AG09319 (cell line): ENCODE measurements at regions not wholly inside any gene's neighbourhood (a gene's known extent, or its start where the extent isn't known, plus 50 kb on each side); places are given as distances from the start of the nearest gene placed in this dataset.

ENCODE experiments used
- DNase-seq: peaks from one replicate; pipeline ENCODE4 v3.0.0-alpha.2; 2010; ENCODE audit warnings: low read depth; ENCODE audit errors: extremely low read depth
- CTCF ChIP-seq: IDR thresholded peaks from 2 replicates; pipeline ENCODE4 v1.5.1; 2011; ENCODE audit warnings: low read depth, mild to moderate bottlenecking, inconsistent platforms, low read length, moderate library complexity

GRCh38 chr6:10303608-10304506, 111.0 kb downstream of the TFAP2A start:
- no peak for TF ChIP-seq CTCF
- DNase-seq: no peak

DNA sequence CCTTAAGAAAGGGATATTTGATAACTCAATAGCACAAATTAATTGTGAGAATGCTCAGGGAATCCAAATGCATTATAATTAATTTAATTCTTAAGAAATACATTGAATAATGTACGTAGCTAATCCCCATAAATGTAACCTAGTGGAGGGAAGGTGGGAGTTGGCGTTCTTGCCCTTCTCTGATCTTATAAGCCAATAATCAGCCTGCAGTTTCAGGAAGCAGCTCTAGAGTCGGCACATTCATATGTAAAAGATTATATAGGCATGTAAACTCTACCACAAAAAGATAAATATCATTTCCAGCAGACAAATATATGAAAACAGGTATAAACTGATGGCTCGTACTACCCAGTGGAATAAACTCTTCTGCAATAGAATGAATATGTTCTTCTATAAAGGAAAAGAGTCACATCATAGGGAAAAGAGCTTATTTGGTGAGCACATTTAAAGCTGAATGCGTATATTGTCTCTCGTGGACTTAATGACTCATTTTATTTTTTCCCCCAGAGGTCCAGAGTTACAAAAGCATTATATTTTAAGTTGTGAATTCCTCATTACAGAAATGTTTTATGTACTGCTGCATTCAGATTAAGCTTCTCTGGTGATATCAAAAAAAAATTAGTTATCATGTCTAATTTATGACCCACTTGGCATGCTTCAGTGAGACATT, 112.2 kb downstream of the TFAP2A start:
- no peak for DNase-seq
- no peak for TF ChIP-seq CTCF

DNA sequence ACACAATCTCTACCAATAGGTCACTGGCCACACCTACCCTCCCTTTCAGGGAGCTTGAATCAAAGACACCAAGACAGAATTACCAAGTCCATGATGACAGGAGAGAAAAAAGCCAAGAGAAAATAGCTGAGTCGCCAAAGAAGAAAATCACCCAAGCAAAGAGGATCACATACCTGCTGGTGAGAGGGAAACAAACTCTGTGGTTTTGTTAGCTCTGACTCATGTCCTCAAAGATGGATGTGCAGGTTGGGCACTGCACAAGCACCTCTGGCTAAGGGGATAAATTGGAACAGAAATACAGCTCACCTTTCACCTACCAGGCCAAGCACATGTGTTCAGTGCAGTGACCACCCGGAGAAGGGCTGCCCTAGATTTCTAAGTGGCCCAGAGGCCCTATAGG, 114.8 kb downstream of the TFAP2A start:
- no peak for DNase-seq
- TF ChIP-seq CTCF: no peak

DNA sequence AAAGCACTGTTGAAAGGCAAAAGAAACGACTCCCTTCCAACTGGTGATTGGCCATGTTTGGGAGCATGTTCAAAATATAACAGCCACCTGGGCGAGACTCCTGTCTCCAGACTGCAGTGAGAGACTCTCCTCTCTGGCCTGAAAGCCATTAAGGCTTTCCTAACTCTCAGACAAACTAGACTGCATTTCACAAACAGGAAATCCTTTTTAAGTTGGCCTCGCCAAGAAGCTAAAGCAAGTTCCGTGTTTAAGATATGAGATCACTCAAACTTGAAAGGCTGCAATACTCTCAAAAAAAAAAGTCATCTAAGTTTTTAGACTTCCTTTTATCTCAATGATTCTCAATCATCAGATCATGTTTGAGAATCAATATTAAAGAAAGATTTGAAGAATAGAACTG, 117.0 kb downstream of the TFAP2A start:
- DNase-seq: no peak
- no peak for TF ChIP-seq CTCF

- TF ChIP-seq CTCF: no peak
- no peak for DNase-seq
Measured at GRCh38 chr6:10278746-10279145, 136.1 kb downstream of the TFAP2A start.

DNA sequence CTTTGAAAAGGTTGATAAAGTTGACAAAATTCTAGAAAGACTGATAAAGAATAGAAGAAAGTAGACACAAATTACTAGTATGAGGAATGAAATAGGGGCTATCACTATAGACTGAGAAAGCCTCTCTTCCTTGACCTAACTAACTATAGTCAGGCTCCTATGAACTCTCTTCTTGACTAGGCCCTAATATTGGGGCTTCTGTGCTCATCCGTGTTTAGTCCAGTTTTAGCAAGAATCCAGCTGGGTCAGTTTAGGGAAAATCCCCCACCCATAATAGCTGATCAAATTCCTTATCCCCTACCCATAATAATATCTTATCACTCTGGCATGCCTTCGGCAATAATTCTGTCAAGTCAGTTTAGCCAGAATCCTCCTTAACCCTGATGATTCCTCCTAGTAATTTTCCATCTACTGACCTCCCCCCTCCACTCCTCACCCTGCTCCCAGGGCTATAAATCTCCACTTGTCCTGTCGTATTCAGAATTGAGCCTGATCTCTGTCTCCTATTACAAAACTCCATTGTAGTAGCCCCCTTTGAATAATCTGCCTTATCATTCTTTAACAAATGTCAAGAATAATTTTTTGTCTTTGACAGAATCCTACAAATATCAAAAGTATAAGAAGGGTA, 138.1 kb downstream of the TFAP2A start:
- no peak for TF ChIP-seq CTCF
- DNase-seq: no peak

DNA sequence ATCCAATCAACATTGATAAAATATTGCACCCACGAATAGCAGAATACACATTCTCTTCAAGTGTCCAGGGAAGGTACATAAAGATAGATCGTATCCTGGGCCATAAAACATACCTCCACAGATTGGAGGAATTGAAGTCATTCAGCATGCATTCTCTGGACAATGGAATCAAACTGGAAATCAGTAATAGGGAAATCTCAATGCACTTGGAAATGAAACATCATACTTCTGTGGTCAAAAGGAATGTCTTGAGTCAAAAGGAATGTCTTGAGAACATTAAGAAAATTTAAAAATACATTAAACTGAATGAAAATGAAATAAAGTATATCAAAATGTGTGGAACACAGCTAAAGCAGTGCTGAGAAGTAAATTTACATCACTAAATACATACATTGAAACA, 138.8 kb downstream of the TFAP2A start:
- DNase-seq: no peak
- no peak for TF ChIP-seq CTCF
